HEK293T (cell line): ENCODE measurements at regions not wholly inside any gene's neighbourhood (a gene's known extent, or its start where the extent isn't known, plus 50 kb on each side); places are given as distances from the start of the nearest gene placed in this dataset.
A peak's percentile ranks its signal among the peaks of the same experiment; 100 is the strongest.

Experiments used
- CTCF ChIA-PET: fragments of 350-600 bp; formaldehyde crosslinking; extraction: SDS; loops from one replicate; lab custom pipeline; 2021; ENCODE audit warnings: antibody characterized with exemption, inconsistent platforms; lab: Yijun Ruan, JAX
- POLR2A ChIA-PET: fragments of 350-600 bp; formaldehyde crosslinking; extraction: SDS; loops from one replicate; lab custom pipeline; 2020; ENCODE audit warnings: antibody characterized with exemption, inconsistent platforms; lab: Yijun Ruan, JAX
- DNase-seq: peaks from one replicate; pipeline ENCODE4 v3.0.0; 2012; ENCODE audit warnings: mixed read lengths; ENCODE audit errors: extremely low spot score
- ARNT ChIP-seq: fragments of 450-650 bp; IDR thresholded peaks from 2 replicates; pipeline ENCODE4 v1.6.1; 2017; ENCODE audit warnings: mild to moderate bottlenecking
- BHLHE40 ChIP-seq: fragments of 450-650 bp; IDR thresholded peaks from 2 replicates; pipeline ENCODE4 v1.6.1; 2016; ENCODE audit warnings: mild to moderate bottlenecking, moderate library complexity, borderline replicate concordance
- CTBP1 ChIP-seq: fragments of 450-650 bp; IDR thresholded peaks from 2 replicates; pipeline ENCODE4 v1.6.1; 2016; ENCODE audit warnings: borderline replicate concordance
- ELF4 ChIP-seq: fragments of 450-650 bp; IDR thresholded peaks from 2 replicates; pipeline ENCODE4 v1.6.1; 2017; ENCODE audit warnings: antibody characterized with exemption
- FOXA1 ChIP-seq: fragments of 450-650 bp; IDR thresholded peaks from 2 replicates; pipeline ENCODE4 v1.6.1; 2016; ENCODE audit warnings: mild to moderate bottlenecking
- FOXK2 ChIP-seq: fragments of 450-650 bp; IDR thresholded peaks from 2 replicates; pipeline ENCODE4 v1.6.1; 2016; ENCODE audit warnings: mild to moderate bottlenecking
- FOXM1 ChIP-seq: fragments of 450-650 bp; IDR thresholded peaks from 2 replicates; pipeline ENCODE4 v1.6.1; 2017; ENCODE audit warnings: mild to moderate bottlenecking, borderline replicate concordance
- HDGF ChIP-seq: fragments of 450-650 bp; IDR thresholded peaks from 2 replicates; pipeline ENCODE4 v1.6.1; 2017; ENCODE audit warnings: antibody characterized with exemption, borderline replicate concordance
- L3MBTL2 ChIP-seq: fragments of 450-650 bp; conservative IDR thresholded peaks from 2 replicates; pipeline ENCODE4 v1.6.1; 2016; ENCODE audit warnings: mild to moderate bottlenecking
- LEF1 ChIP-seq: fragments of 450-650 bp; IDR thresholded peaks from 2 replicates; pipeline ENCODE4 v1.6.1; 2017; ENCODE audit warnings: mild to moderate bottlenecking, borderline replicate concordance
- NFRKB ChIP-seq: fragments of 450-650 bp; IDR thresholded peaks from 2 replicates; pipeline ENCODE4 v1.6.1; 2016; ENCODE audit warnings: mild to moderate bottlenecking, moderate library complexity
- PKNOX1 ChIP-seq: fragments of 450-650 bp; IDR thresholded peaks from 2 replicates; pipeline ENCODE4 v1.6.1; 2016
- SP1 ChIP-seq: fragments of 450-650 bp; IDR thresholded peaks from 2 replicates; pipeline ENCODE4 v1.6.1; 2017
- SUZ12 ChIP-seq: fragments of 450-650 bp; IDR thresholded peaks from 2 replicates; pipeline ENCODE4 v1.6.1; 2016; ENCODE audit warnings: mild to moderate bottlenecking
- TARDBP ChIP-seq: fragments of 450-650 bp; IDR thresholded peaks from 2 replicates; pipeline ENCODE4 v1.6.1; 2016
- ZNF384 ChIP-seq: fragments of 450-650 bp; IDR thresholded peaks from 2 replicates; pipeline ENCODE4 v1.6.1; 2016

DNA sequence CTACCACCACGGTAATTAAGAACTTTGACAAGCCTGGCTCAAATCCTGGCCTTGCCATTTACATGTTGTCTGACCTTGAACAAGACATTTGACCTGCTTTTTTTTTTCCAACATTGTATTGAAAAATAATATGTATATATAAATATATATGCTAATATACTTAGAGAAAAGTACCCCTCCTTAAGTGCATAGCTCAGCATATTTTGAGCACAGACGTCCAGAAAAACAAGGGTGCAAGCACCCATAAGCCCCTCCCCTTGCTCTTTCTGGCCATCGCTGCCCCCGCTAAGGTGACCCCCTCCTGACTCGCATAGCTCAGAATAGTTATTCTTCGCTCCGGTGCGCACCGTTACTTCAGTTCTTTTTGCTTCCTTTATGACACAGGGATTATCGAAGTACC, 742.0 kb upstream of the FRG1 start:
- ChIA-PET CTCF (interaction anchor here (0.6 kb wide), 1 partner anchor 108 kb away, joined by 3 read pairs; no protein-coding TSS in a partner anchor), POLR2A (no interaction called here)
- no peak for DNase-seq
- TF ChIP-seq TARDBP (no peak), PKNOX1 (no peak)

- no peak for TF ChIP-seq NFRKB
- no peak for TF ChIP-seq BHLHE40
- TF ChIP-seq CTBP1, result no peak
- no peak for TF ChIP-seq TARDBP
- no peak for TF ChIP-seq LEF1
- TF ChIP-seq ZNF384, result no peak
- no peak for TF ChIP-seq FOXK2
- no peak for TF ChIP-seq FOXA1
- TF ChIP-seq L3MBTL2, result no peak
- TF ChIP-seq SUZ12, result no peak
- TF ChIP-seq PKNOX1, result no peak
- no peak for TF ChIP-seq SP1
- TF ChIP-seq ARNT, result no peak
- TF ChIP-seq HDGF, result no peak
- POLR2A ChIA-PET, result no interaction called here
- CTCF ChIA-PET, result no interaction called here
- DNase-seq, result no peak
Observed at GRCh38 chr4:189200353-189200752, 740.3 kb upstream of the FRG1 start.

- TF ChIP-seq HDGF (no peak), FOXA1 (no peak), BHLHE40 (no peak), CTBP1 (no peak), FOXM1 (no peak), PKNOX1 (no peak), SP1 (no peak), SUZ12 (no peak), ARNT (no peak), ELF4 (no peak), FOXK2 (no peak), ZNF384 (no peak), L3MBTL2 (no peak), TARDBP (no peak), LEF1 (no peak), NFRKB (no peak)
- ChIA-PET POLR2A (no interaction called here), CTCF (interaction anchor here (0.5 to 1.2 kb wide), 10 partner anchors 12 to 1208 kb away, joined by 3 to 5 read pairs (median 3); no protein-coding TSS in a partner anchor)
- DNase-seq, result peak; percentile 45
Observed at GRCh38 chr4:189202182-189202868, 738.3 kb upstream of the FRG1 start.

DNA sequence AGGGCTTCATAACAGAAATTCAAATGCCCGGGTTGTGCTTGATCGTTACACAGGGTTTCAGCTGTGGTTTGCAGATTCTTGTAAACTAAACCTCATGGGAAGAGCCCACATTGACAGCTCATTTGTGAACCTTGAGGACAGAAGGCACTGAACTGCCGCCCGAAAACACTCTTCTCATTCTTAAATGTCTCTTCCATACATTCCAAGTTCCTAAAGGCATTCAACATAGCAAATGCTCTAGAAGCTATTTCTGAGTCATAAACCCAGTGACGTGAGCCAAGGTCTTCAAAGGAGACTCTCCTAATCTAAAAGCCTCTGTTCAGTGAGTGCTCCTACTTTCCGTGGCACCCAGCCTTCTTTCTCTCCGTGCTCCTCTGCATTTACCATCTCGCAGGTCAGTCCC, 737.8 kb upstream of the FRG1 start:
- no peak for TF ChIP-seq NFRKB
- TF ChIP-seq SUZ12, result no peak
- TF ChIP-seq ELF4, result no peak
- TF ChIP-seq LEF1, result no peak
- no peak for TF ChIP-seq FOXA1
- no peak for DNase-seq
- POLR2A ChIA-PET, result no interaction called here
- CTCF ChIA-PET, result interaction anchor here (0.7 to 0.8 kb wide), 2 partner anchors 17 to 20 kb away, joined by 3 to 4 read pairs; no protein-coding TSS in a partner anchor

DNA sequence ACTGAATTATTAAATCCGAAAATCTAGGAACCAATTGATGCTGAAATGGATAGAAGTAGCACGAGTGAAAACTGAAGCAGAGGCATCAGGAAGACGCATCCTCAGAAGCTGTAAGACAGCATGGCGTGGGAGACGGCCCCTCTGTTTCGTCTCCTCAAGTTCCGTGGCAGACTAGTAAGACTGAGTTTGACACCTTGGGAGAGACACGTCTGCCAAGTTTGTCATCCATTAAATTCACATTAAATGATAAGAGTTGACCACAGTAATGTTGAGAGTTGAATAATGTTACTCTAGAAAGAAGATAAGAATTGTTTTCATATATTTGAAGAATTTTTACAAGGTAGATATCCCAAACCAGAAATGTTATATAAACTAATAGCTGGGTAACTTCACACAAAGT, 736.1 kb upstream of the FRG1 start:
- TF ChIP-seq NFRKB (no peak), FOXA1 (no peak), HDGF (no peak), PKNOX1 (no peak), SUZ12 (no peak), LEF1 (no peak), L3MBTL2 (no peak), FOXM1 (no peak), CTBP1 (no peak), TARDBP (no peak), FOXK2 (no peak), ARNT (no peak), ZNF384 (no peak), ELF4 (no peak), SP1 (no peak)
- POLR2A ChIA-PET, result no interaction called here
- DNase-seq, result no peak
- CTCF ChIA-PET, result interaction anchor here (0.6 kb wide), 1 partner anchor 571 kb away, joined by 3 read pairs; no protein-coding TSS in a partner anchor

DNA sequence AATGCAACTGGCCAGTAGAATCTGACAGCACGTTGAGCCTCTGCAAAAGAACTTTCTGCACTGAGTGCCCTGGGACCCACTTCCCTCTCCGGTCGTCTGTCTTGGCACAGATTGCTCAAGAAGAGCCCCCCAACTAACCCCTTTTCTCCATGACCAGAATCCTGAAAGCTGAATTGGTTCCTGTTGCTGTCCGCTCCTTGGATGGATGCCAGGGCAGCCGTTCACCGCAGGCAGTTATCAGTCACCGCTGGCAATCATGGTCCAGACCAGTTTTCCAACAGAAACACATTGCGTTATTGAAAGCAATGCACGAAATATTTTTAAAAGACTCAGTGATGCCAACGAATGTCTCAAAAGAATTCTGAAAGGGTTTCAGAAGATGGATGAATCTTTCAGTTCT, 733.7 kb upstream of the FRG1 start:
- ChIA-PET POLR2A (no interaction called here), CTCF (no interaction called here)
- DNase-seq, result no peak
- TF ChIP-seq SUZ12, result no peak
- no peak for TF ChIP-seq BHLHE40
- no peak for TF ChIP-seq TARDBP
